Liver (tissue), 8 donors: ENCODE measurements at regions not wholly inside any gene's neighbourhood (a gene's known extent, or its start where the extent isn't known, plus 50 kb on each side); places are given as distances from the start of the nearest gene placed in this dataset.

Source experiments
- DNase-seq: peaks from one replicate; pipeline ENCODE4 v3.0.0-alpha.2; 2017; ENCODE audit warnings: low spot score
- H3K27ac ChIP-seq, 2 donors: one replicate each; pipeline ENCODE4 v1.7.0; 2013; ENCODE audit warnings: inconsistent platforms in 2 of 2, low read length in 2 of 2, control low read depth in 1 of 2, low read depth in 1 of 2, mild to moderate bottlenecking in 1 of 2
- H3K27me3 ChIP-seq, 4 donors: one replicate each; pipeline versions ENCODE4 v1.6.1 to v1.7.0; 2013; ENCODE audit warnings: low read length in 3 of 4, inconsistent platforms in 1 of 4, mild to moderate bottlenecking in 1 of 4, moderate library complexity in 1 of 4; ENCODE audit not compliant: control insufficient read depth in 4 of 4, insufficient read depth in 4 of 4
- H3K36me3 ChIP-seq, 4 donors: one replicate each; pipeline versions ENCODE4 v1.6.1 to v1.7.0; 2013; ENCODE audit warnings: low read length in 3 of 4, mild to moderate bottlenecking in 3 of 4, low read depth in 1 of 4, moderate library complexity in 1 of 4; ENCODE audit not compliant: control insufficient read depth in 4 of 4, insufficient read depth in 3 of 4
- H3K4me1 ChIP-seq, 4 donors: one replicate each; pipeline versions ENCODE4 v1.6.1 to v1.7.0; 2013; ENCODE audit warnings: low read length in 3 of 4, mild to moderate bottlenecking in 3 of 4, moderate library complexity in 1 of 4; ENCODE audit not compliant: control insufficient read depth in 4 of 4, insufficient read depth in 4 of 4
- H3K4me3 ChIP-seq, 3 donors: one replicate each; pipeline versions ENCODE4 v1.6.1 to v1.7.0; 2013; ENCODE audit warnings: low read length in 3 of 3, control low read depth in 1 of 3, low read depth in 1 of 3, mild to moderate bottlenecking in 1 of 3
- H3K9ac ChIP-seq, 2 donors: one replicate each; pipeline ENCODE4 v1.7.0; 2013; ENCODE audit warnings: low read length in 2 of 2, mild to moderate bottlenecking in 2 of 2, moderate library complexity in 2 of 2, control low read depth in 1 of 2, low read depth in 1 of 2
- H3K9me3 ChIP-seq, 4 donors: one replicate each; pipeline versions ENCODE4 v1.6.1 to v1.7.0; 2013; ENCODE audit warnings: low read length in 3 of 4; ENCODE audit not compliant: control insufficient read depth in 4 of 4
- EGR1 ChIP-seq, 2 donors: IDR thresholded peaks; 2 replicates each; pipeline ENCODE4 v1.6.1; 2016 to 2018; ENCODE audit warnings: antibody characterized with exemption in 2 of 2, low read depth in 2 of 2
- FOXA1 ChIP-seq: IDR thresholded peaks from 2 replicates; pipeline ENCODE4 v1.6.1; 2016; ENCODE audit warnings: antibody characterized with exemption
- FOXA2 ChIP-seq: IDR thresholded peaks from 2 replicates; pipeline ENCODE4 v1.6.1; 2016; ENCODE audit warnings: antibody characterized with exemption
- GABPA ChIP-seq, 2 donors: IDR thresholded peaks in 1 of 2; conservative IDR thresholded peaks in 1 of 2; 2 replicates each; pipeline ENCODE4 v1.6.1; 2016; ENCODE audit warnings: antibody characterized with exemption in 2 of 2, mild to moderate bottlenecking in 1 of 2, moderate library complexity in 1 of 2
- HNF4A ChIP-seq, 2 donors: conservative IDR thresholded peaks; 2 replicates each; pipeline ENCODE4 v1.6.1; 2016; ENCODE audit warnings: antibody characterized with exemption in 2 of 2, mild to moderate bottlenecking in 2 of 2
- HNF4G ChIP-seq: IDR thresholded peaks from 2 replicates; pipeline ENCODE4 v1.6.1; 2016; ENCODE audit warnings: antibody characterized with exemption
- JUND ChIP-seq, 2 donors: IDR thresholded peaks; 2 replicates each; pipeline ENCODE4 v1.6.1; 2016; ENCODE audit warnings: antibody characterized with exemption in 2 of 2
- NR2F2 ChIP-seq: IDR thresholded peaks from 2 replicates; pipeline ENCODE4 v1.6.1; 2016; ENCODE audit warnings: antibody characterized with exemption
- RAD21 ChIP-seq, 2 donors: IDR thresholded peaks; 2 replicates each; pipeline ENCODE4 v1.6.1; 2016; ENCODE audit warnings: antibody characterized with exemption in 2 of 2, mild to moderate bottlenecking in 2 of 2
- REST ChIP-seq: IDR thresholded peaks from 2 replicates; pipeline ENCODE4 v1.6.1; 2016; ENCODE audit warnings: antibody characterized with exemption, mild to moderate bottlenecking
- RXRA ChIP-seq, 2 donors: IDR thresholded peaks; 2 replicates each; pipeline ENCODE4 v1.6.1; 2017 to 2018; ENCODE audit warnings: antibody characterized with exemption in 2 of 2, mild to moderate bottlenecking in 1 of 2
- SP1 ChIP-seq: IDR thresholded peaks from 2 replicates; pipeline ENCODE4 v1.6.1; 2018; ENCODE audit warnings: antibody characterized with exemption, mild to moderate bottlenecking
- TAF1 ChIP-seq: conservative IDR thresholded peaks from 2 replicates; pipeline ENCODE4 v1.6.1; 2016; ENCODE audit warnings: antibody characterized with exemption, mild to moderate bottlenecking
- WGBS: extraction: QIAGEN DNeasy Blood & Tissue Kit; methylation state at CpG from one replicate; pipeline ENCODE4 v1.1.7; 2013; 5-methylcytosine and 5-hydroxymethylcytosine counted together
- TF ChIP-seq, protein P1 (sequence below): IDR thresholded peaks from 2 replicates; pipeline ENCODE4 v1.6.1; 2016; ENCODE audit warnings: antibody characterized with exemption
- TF ChIP-seq, protein P2 (sequence below): IDR thresholded peaks from 2 replicates; pipeline ENCODE4 v1.6.1; 2016; ENCODE audit warnings: antibody characterized with exemption
- TF ChIP-seq, protein P3 (sequence below): fragments of 150-350 bp; IDR thresholded peaks from 2 replicates; pipeline ENCODE4 v1.5.1; 2017; ENCODE audit warnings: improper control_type of control experiment, low read depth, low read length; ENCODE audit not compliant: missing input control
- TF ChIP-seq, protein P4 (sequence below): IDR thresholded peaks from 2 replicates; pipeline ENCODE4 v1.6.1; 2016; ENCODE audit warnings: antibody characterized with exemption
- donor health status: healthy.
- donor health status: healthy.
- donor health status: healthy.
- donor health status: healthy.
- donor health status: healthy.

DNA sequence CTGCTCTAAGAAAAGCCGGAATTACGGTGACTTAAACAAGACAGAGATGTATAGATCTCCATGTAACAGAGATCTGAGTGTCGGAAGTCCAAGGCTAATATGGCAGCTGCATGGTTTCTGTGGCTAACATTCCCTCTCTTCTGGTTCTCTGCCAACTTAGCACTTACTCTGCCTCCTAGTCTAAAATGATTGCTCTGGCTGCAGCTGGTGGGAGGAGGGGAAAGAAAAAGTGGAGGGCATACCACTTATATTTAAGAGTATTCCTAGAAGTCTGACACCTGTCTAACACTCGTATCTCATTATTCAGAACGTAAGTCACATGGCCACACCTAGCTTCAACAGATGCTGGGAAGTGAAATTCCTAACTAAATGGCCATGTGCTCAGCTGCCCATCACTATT, 551.5 kb upstream of the TLE4 start:
- no peaks in the 10 kb centered on the region for H3K4me1 ChIP-seq
- no peaks in the 10 kb centered on the region for H3K36me3 ChIP-seq
- H3K9me3 ChIP-seq = peaks cover 0 to 2% (median 0%) of the 10 kb centered on the region in 4 donors
- 91% methylated on average over 5 of the region's 5 CpGs for WGBS
- no peak overlapping the region for H3K27ac ChIP-seq
- H3K9ac ChIP-seq = no peak overlapping the region
- TF ChIP-seq REST = no peak
- TF ChIP-seq NR2F2 = no peak
- no peak for DNase-seq
- no peak overlapping the region for H3K4me3 ChIP-seq
- H3K27me3 ChIP-seq = no peaks in the 10 kb centered on the region

GRCh38 chr9:79021084-79021483, 550.7 kb upstream of the TLE4 start:
- Histone ChIP-seq H3K9me3 (peaks cover 0 to 2% (median 0%) of the 10 kb centered on the region in 4 donors), H3K4me1 (no peaks in the 10 kb centered on the region), H3K9ac (no peak overlapping the region), H3K4me3 (no peak overlapping the region), H3K27me3 (no peaks in the 10 kb centered on the region), H3K27ac (no peak overlapping the region), H3K36me3 (no peaks in the 10 kb centered on the region)
- DNase-seq = no peak
- WGBS = 89% methylated on average over 1 of the region's 1 CpG
- no peak for TF ChIP-seq RXRA (IDR thresholded peaks at IDR 0.05)
- no peak for TF ChIP-seq HNF4G
- TF ChIP-seq GABPA (IDR thresholded peaks at IDR 0.05 in 1 of 2, conservative IDR thresholded peaks at IDR 0.05 in 1 of 2) = no peak
- TF ChIP-seq, protein P1, sequence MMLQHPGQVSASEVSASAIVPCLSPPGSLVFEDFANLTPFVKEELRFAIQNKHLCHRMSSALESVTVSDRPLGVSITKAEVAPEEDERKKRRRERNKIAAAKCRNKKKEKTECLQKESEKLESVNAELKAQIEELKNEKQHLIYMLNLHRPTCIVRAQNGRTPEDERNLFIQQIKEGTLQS = no peak
- TF ChIP-seq, protein P2, sequence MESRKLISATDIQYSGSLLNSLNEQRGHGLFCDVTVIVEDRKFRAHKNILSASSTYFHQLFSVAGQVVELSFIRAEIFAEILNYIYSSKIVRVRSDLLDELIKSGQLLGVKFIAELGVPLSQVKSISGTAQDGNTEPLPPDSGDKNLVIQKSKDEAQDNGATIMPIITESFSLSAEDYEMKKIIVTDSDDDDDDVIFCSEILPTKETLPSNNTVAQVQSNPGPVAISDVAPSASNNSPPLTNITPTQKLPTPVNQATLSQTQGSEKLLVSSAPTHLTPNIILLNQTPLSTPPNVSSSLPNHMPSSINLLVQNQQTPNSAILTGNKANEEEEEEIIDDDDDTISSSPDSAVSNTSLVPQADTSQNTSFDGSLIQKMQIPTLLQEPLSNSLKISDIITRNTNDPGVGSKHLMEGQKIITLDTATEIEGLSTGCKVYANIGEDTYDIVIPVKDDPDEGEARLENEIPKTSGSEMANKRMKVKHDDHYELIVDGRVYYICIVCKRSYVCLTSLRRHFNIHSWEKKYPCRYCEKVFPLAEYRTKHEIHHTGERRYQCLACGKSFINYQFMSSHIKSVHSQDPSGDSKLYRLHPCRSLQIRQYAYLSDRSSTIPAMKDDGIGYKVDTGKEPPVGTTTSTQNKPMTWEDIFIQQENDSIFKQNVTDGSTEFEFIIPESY = no peak
- no peak for TF ChIP-seq HNF4A (conservative IDR thresholded peaks at IDR 0.05)
- TF ChIP-seq EGR1 (IDR thresholded peaks at IDR 0.05; ENCODE audit: low read depth in 2 of 2) = no peak
- TF ChIP-seq SP1 = no peak
- no peak for TF ChIP-seq FOXA1
- TF ChIP-seq RAD21 (IDR thresholded peaks at IDR 0.05) = no peak
- TF ChIP-seq FOXA2 = no peak
- TF ChIP-seq, protein P3, sequence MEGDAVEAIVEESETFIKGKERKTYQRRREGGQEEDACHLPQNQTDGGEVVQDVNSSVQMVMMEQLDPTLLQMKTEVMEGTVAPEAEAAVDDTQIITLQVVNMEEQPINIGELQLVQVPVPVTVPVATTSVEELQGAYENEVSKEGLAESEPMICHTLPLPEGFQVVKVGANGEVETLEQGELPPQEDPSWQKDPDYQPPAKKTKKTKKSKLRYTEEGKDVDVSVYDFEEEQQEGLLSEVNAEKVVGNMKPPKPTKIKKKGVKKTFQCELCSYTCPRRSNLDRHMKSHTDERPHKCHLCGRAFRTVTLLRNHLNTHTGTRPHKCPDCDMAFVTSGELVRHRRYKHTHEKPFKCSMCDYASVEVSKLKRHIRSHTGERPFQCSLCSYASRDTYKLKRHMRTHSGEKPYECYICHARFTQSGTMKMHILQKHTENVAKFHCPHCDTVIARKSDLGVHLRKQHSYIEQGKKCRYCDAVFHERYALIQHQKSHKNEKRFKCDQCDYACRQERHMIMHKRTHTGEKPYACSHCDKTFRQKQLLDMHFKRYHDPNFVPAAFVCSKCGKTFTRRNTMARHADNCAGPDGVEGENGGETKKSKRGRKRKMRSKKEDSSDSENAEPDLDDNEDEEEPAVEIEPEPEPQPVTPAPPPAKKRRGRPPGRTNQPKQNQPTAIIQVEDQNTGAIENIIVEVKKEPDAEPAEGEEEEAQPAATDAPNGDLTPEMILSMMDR = no peak
- TF ChIP-seq TAF1 = no peak
- TF ChIP-seq JUND (IDR thresholded peaks at IDR 0.05) = no peak
- no peak for TF ChIP-seq NR2F2
- TF ChIP-seq, protein P4, sequence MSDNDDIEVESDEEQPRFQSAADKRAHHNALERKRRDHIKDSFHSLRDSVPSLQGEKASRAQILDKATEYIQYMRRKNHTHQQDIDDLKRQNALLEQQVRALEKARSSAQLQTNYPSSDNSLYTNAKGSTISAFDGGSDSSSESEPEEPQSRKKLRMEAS = no peak
